ENCODE measurements at regions not wholly inside any gene's neighbourhood (a gene's known extent, or its start where the extent isn't known, plus 50 kb on each side); places are given as distances from the start of the nearest gene placed in this dataset.

DNA sequence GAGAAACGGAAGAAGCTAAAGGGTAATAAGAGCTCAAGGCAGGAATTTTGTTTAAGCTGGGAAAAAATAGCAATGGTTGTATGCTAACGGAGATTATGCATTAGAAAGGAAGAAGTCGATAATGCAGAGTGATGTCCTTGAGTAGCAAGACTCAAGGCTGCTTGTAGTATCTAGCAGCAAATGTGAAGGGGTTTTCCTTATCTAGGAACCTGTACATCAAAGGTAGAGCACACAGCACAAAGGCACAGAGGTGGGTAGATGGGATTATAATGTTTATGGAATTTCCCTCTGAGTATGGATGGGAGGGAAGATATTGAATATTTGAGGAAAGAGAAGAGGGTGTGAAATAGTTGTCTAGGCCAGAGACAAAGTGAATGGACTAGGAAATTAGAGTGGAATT is 114.1 kb downstream of the PROX1 start:
- TF ChIP-seq, protein P1, sequence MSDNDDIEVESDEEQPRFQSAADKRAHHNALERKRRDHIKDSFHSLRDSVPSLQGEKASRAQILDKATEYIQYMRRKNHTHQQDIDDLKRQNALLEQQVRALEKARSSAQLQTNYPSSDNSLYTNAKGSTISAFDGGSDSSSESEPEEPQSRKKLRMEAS (IDR thresholded peaks at IDR 0.05; ENCODE audit: low read depth): no peak
- TF ChIP-seq, protein P2, sequence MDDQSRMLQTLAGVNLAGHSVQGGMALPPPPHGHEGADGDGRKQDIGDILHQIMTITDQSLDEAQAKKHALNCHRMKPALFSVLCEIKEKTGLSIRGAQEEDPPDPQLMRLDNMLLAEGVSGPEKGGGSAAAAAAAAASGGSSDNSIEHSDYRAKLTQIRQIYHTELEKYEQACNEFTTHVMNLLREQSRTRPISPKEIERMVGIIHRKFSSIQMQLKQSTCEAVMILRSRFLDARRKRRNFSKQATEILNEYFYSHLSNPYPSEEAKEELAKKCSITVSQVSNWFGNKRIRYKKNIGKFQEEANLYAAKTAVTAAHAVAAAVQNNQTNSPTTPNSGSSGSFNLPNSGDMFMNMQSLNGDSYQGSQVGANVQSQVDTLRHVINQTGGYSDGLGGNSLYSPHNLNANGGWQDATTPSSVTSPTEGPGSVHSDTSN (IDR thresholded peaks at IDR 0.05): no peak
- TF ChIP-seq, protein P3, sequence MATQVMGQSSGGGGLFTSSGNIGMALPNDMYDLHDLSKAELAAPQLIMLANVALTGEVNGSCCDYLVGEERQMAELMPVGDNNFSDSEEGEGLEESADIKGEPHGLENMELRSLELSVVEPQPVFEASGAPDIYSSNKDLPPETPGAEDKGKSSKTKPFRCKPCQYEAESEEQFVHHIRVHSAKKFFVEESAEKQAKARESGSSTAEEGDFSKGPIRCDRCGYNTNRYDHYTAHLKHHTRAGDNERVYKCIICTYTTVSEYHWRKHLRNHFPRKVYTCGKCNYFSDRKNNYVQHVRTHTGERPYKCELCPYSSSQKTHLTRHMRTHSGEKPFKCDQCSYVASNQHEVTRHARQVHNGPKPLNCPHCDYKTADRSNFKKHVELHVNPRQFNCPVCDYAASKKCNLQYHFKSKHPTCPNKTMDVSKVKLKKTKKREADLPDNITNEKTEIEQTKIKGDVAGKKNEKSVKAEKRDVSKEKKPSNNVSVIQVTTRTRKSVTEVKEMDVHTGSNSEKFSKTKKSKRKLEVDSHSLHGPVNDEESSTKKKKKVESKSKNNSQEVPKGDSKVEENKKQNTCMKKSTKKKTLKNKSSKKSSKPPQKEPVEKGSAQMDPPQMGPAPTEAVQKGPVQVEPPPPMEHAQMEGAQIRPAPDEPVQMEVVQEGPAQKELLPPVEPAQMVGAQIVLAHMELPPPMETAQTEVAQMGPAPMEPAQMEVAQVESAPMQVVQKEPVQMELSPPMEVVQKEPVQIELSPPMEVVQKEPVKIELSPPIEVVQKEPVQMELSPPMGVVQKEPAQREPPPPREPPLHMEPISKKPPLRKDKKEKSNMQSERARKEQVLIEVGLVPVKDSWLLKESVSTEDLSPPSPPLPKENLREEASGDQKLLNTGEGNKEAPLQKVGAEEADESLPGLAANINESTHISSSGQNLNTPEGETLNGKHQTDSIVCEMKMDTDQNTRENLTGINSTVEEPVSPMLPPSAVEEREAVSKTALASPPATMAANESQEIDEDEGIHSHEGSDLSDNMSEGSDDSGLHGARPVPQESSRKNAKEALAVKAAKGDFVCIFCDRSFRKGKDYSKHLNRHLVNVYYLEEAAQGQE (IDR thresholded peaks at IDR 0.05; ENCODE audit: low read depth, low read length): no peak
- TF ChIP-seq EZH2phosphoT487 (IDR thresholded peaks at IDR 0.05; ENCODE audit: borderline replicate concordance, low read depth) (no peak), TCF12 (IDR thresholded peaks at IDR 0.05) (no peak), RFX5 (IDR thresholded peaks at IDR 0.05; ENCODE audit: low read length) (no peak), SIN3A (IDR thresholded peaks at IDR 0.05; ENCODE audit: borderline replicate concordance, low read depth, low read length) (no peak), RAD21 (IDR thresholded peaks at IDR 0.05; ENCODE audit: low read length) (no peak)
- TF ChIP-seq, protein P4, sequence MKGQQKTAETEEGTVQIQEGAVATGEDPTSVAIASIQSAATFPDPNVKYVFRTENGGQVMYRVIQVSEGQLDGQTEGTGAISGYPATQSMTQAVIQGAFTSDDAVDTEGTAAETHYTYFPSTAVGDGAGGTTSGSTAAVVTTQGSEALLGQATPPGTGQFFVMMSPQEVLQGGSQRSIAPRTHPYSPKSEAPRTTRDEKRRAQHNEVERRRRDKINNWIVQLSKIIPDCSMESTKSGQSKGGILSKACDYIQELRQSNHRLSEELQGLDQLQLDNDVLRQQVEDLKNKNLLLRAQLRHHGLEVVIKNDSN (IDR thresholded peaks at IDR 0.05; ENCODE audit: borderline replicate concordance, low read depth): no peak
- TF ChIP-seq, protein P5, sequence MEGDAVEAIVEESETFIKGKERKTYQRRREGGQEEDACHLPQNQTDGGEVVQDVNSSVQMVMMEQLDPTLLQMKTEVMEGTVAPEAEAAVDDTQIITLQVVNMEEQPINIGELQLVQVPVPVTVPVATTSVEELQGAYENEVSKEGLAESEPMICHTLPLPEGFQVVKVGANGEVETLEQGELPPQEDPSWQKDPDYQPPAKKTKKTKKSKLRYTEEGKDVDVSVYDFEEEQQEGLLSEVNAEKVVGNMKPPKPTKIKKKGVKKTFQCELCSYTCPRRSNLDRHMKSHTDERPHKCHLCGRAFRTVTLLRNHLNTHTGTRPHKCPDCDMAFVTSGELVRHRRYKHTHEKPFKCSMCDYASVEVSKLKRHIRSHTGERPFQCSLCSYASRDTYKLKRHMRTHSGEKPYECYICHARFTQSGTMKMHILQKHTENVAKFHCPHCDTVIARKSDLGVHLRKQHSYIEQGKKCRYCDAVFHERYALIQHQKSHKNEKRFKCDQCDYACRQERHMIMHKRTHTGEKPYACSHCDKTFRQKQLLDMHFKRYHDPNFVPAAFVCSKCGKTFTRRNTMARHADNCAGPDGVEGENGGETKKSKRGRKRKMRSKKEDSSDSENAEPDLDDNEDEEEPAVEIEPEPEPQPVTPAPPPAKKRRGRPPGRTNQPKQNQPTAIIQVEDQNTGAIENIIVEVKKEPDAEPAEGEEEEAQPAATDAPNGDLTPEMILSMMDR (IDR thresholded peaks at IDR 0.05): no peak

More for the DNA sequence above, 114.1 kb downstream of the PROX1 start:
- Histone ChIP-seq H3K9me2 (no peaks in the 10 kb centered on the region), H3K27ac (ENCODE audit: low read depth in 2 of 2, low read length in 1 of 2) (no peak overlapping the region), H3K79me2 (ENCODE audit: insufficient read depth) (no peaks in the 10 kb centered on the region), H3K9ac (no peak overlapping the region), H3K36me3 (replicated peaks in 1 of 2; ENCODE audit: control insufficient read depth in 1 of 2, insufficient read depth in 2 of 2, low read length in 1 of 2) (no peaks in the 10 kb centered on the region), H2AFZ (ENCODE audit: low read depth) (no peak overlapping the region), H4K20me1 (ENCODE audit: insufficient read depth) (no peaks in the 10 kb centered on the region), H3F3A (replicated peaks; ENCODE audit: insufficient read depth) (no peaks in the 10 kb centered on the region), H3K9me3 (no peaks in the 10 kb centered on the region), H3K27me3 (ENCODE audit: insufficient read depth) (no peaks in the 10 kb centered on the region), H3K4me2 (no peak overlapping the region), H3K4me3 (ENCODE audit: low read depth in 2 of 2, low read length in 1 of 2) (no peak overlapping the region), H3K4me1 (ENCODE audit: control insufficient read depth in 1 of 2, insufficient read depth in 2 of 2, low read depth in 1 of 2, low read length in 1 of 2) (peaks cover 0 to 2% of the 10 kb centered on the region in 2 experiments; a peak in 1 of 4 replicates)
- no peak for DNase-seq
- WGBS (ENCODE audit: low lambda C conversion rate): 39% methylated on average over 3 of the region's 3 CpGs
- POLR2A ChIA-PET: no interaction called here
- CTCF ChIA-PET: interaction anchor here (1.3 to 1.4 kb wide), 2 partner anchors 22 to 857 kb away, joined by 3 to 4 read pairs; no protein-coding TSS in a partner anchor
